ENCODE measurements at regions not wholly inside any gene's neighbourhood (a gene's known extent, or its start where the extent isn't known, plus 50 kb on each side); places are given as distances from the start of the nearest gene placed in this dataset.

- 74 to 79% methylated on average over 3 of the region's 3 CpGs for WGBS, 2 donors
- peaks cover 0 to 7% (median 0%) of the 10 kb centered on the region in 4 donors for H3K4me1 ChIP-seq
- H3K9me3 ChIP-seq, result no peaks in the 10 kb centered on the region
- no peak overlapping the region for H3K27ac ChIP-seq
- H3K36me3 ChIP-seq, result no peaks in the 10 kb centered on the region
- H3K4me3 ChIP-seq, result no peak overlapping the region
- H3K27me3 ChIP-seq, result no peaks in the 10 kb centered on the region
- DNase-seq (ENCODE audit: low spot score in 2 of 2), result no peak
- TF ChIP-seq CTCF (IDR thresholded peaks at IDR 0.05) (no peak), POLR2A (IDR thresholded peaks at IDR 0.05) (no peak), EP300 (IDR thresholded peaks at IDR 0.05) (no peak)
Measured at GRCh38 chr6:71049198-71049770, 92.4 kb upstream of the B3GAT2 start.

- H3K27me3 ChIP-seq, result no peaks in the 10 kb centered on the region
- H3K9me3 ChIP-seq, result no peaks in the 10 kb centered on the region
- WGBS, 2 donors, result 93% methylated on average over 4 of the region's 4 CpGs
- no peak overlapping the region for H3K27ac ChIP-seq
- H3K4me1 ChIP-seq, result peaks cover 0 to 12% (median 0%) of the 10 kb centered on the region in 4 donors
- H3K36me3 ChIP-seq, result no peaks in the 10 kb centered on the region
- H3K4me3 ChIP-seq, result no peak overlapping the region
- no peak for DNase-seq (ENCODE audit: low spot score in 2 of 2)
- TF ChIP-seq POLR2A (IDR thresholded peaks at IDR 0.05) (no peak), EP300 (IDR thresholded peaks at IDR 0.05) (no peak), CTCF (IDR thresholded peaks at IDR 0.05) (no peak)
Measured at GRCh38 chr6:71053475-71053874, 96.6 kb upstream of the B3GAT2 start.

- TF ChIP-seq CTCF (IDR thresholded peaks at IDR 0.05) (no peak), POLR2A (IDR thresholded peaks at IDR 0.05) (no peak), EP300 (IDR thresholded peaks at IDR 0.05) (no peak)
- Histone ChIP-seq H3K9me3 (no peaks in the 10 kb centered on the region), H3K36me3 (no peaks in the 10 kb centered on the region), H3K4me1 (peaks cover 0 to 7% (median 0%) of the 10 kb centered on the region in 4 donors), H3K27ac (no peak overlapping the region), H3K27me3 (no peaks in the 10 kb centered on the region), H3K4me3 (no peak overlapping the region)
- 35 to 49% methylated on average over 2 of the region's 2 CpGs for WGBS, 2 donors
- DNase-seq (ENCODE audit: low spot score in 2 of 2), result no peak
Measured at GRCh38 chr6:71056656-71057055, 99.8 kb upstream of the B3GAT2 start.

GRCh38 chr6:71066153-71066552, 109.3 kb upstream of the B3GAT2 start:
- whole genome bisulfite sequencing, 2 donors, result 93 to 94% methylated on average over 1 of the region's 1 CpG
- H3K9me3 ChIP-seq, result no peaks in the 10 kb centered on the region

GRCh38 chr6:71067816-71068215, 111.0 kb upstream of the B3GAT2 start:
- TF ChIP-seq EP300 (IDR thresholded peaks at IDR 0.05), result no peak
- TF ChIP-seq CTCF (IDR thresholded peaks at IDR 0.05), result no peak
- TF ChIP-seq POLR2A (IDR thresholded peaks at IDR 0.05), result no peak
- DNase-seq (ENCODE audit: low spot score in 2 of 2), result no peak
- Histone ChIP-seq H3K36me3 (no peaks in the 10 kb centered on the region), H3K27ac (no peak overlapping the region), H3K4me1 (no peaks in the 10 kb centered on the region), H3K27me3 (no peaks in the 10 kb centered on the region), H3K9me3 (no peaks in the 10 kb centered on the region), H3K4me3 (no peak overlapping the region)
- 87 to 90% methylated on average over 5 of the region's 5 CpGs for WGBS, 2 donors

More at GRCh38 chr6:71066153-71066552, 109.3 kb upstream of the B3GAT2 start:
- TF ChIP-seq CTCF (IDR thresholded peaks at IDR 0.05) (no peak), EP300 (IDR thresholded peaks at IDR 0.05) (no peak), POLR2A (IDR thresholded peaks at IDR 0.05) (no peak)
- no peak for DNase-seq (ENCODE audit: low spot score in 2 of 2)
- Histone ChIP-seq H3K27ac (no peak overlapping the region), H3K4me1 (no peaks in the 10 kb centered on the region), H3K36me3 (no peaks in the 10 kb centered on the region), H3K4me3 (no peak overlapping the region), H3K27me3 (no peaks in the 10 kb centered on the region)

Measured in tibial nerve (tissue), 4 donors.